B cell (primary cell): ENCODE measurements at regions not wholly inside any gene's neighbourhood (a gene's known extent, or its start where the extent isn't known, plus 50 kb on each side); places are given as distances from the start of the nearest gene placed in this dataset.

Source experiments
- ATAC-seq: fragments of 200-7000 bp; cut with Tn5 transposase; one replicate; pipeline ENCODE4 v1.10.0; 2021; ENCODE audit warnings: low read depth, mild to moderate bottlenecking, moderate number of reproducible peaks, moderate library complexity
- CTCF ChIA-PET: fragments of 350-600 bp; sonication (Branson Sonifier 250); formaldehyde crosslinking; loops from one replicate; lab custom pipeline; 2021; ENCODE audit warnings: antibody characterized with exemption, inconsistent platforms; lab: Charles Lee
- POLR2A ChIA-PET: fragments of 350-600 bp; sonication (Branson Sonifier 250); formaldehyde crosslinking; loops from one replicate; lab custom pipeline; 2021; ENCODE audit warnings: antibody characterized with exemption; lab: Charles Lee
- DNase-seq: peaks from one replicate; pipeline ENCODE4 v3.0.0; 2013
- H2AFZ ChIP-seq: 2 replicates; pipeline ENCODE4 v1.6.1; 2012; ENCODE audit warnings: mild to moderate bottlenecking, low read depth, low read length; ENCODE audit not compliant: insufficient read depth, poor library complexity, severe bottlenecking
- H3K27ac ChIP-seq, 2 donors: 1 replicate in 1 of 2; 2 replicates in 1 of 2; pipeline ENCODE4 v1.5.1; 2012 to 2013; ENCODE audit warnings: low read length in 2 of 2, mild to moderate bottlenecking in 2 of 2, moderate library complexity in 1 of 2
- H3K27me3 ChIP-seq, 4 experiments: fragments of 200-600 bp in 1 of 4; sonication (generic) in 1 of 4; replicated peaks in 1 of 4; 1 replicate in 2 of 4; 2 replicates in 2 of 4; pipeline versions ENCODE4 v1.6.1 to v1.7.0; 2013 to 2016; ENCODE audit warnings: low read length in 3 of 4, mild to moderate bottlenecking in 2 of 4, mixed read lengths in 1 of 4, moderate library complexity in 1 of 4; ENCODE audit not compliant: insufficient read depth in 4 of 4, control insufficient read depth in 3 of 4; ENCODE audit errors: control extremely low read depth in 1 of 4
- H3K36me3 ChIP-seq, 2 experiments: replicated peaks in 1 of 2; 1 replicate in 1 of 2; 2 replicates in 1 of 2; pipeline versions ENCODE4 v1.6.1 to v1.7.1; 2013; ENCODE audit warnings: low read length in 1 of 2; ENCODE audit not compliant: insufficient read depth in 2 of 2, control insufficient read depth in 1 of 2; ENCODE audit errors: control extremely low read depth in 1 of 2, extremely low read depth in 1 of 2
- H3K4me1 ChIP-seq, 2 donors: fragments of 200-600 bp in 1 of 2; sonication (generic) in 1 of 2; 1 replicate in 1 of 2; 2 replicates in 1 of 2; pipeline versions ENCODE4 v1.5.1 to v1.6.1; 2013 to 2017; ENCODE audit warnings: low read length in 2 of 2; ENCODE audit not compliant: control insufficient read depth in 2 of 2, insufficient read depth in 2 of 2
- H3K4me2 ChIP-seq: replicated peaks from 2 replicates; pipeline ENCODE3; 2012; ENCODE audit warnings: mild to moderate bottlenecking, low read depth, low read length; ENCODE audit not compliant: poor library complexity, severe bottlenecking
- H3K4me3 ChIP-seq, 5 experiments: fragments of 200-600 bp in 1 of 5; sonication (generic) in 1 of 5; 1 replicate in 3 of 5; 2 replicates in 2 of 5; pipeline versions ENCODE4 v1.5.1 to v1.7.0; 2011 to 2016; ENCODE audit warnings: low read length in 4 of 5, mild to moderate bottlenecking in 4 of 5, low read depth in 2 of 5, control low read depth in 1 of 5, moderate library complexity in 1 of 5; ENCODE audit not compliant: insufficient read depth in 1 of 5; ENCODE audit errors: control extremely low read depth in 1 of 5, extremely low read depth in 1 of 5
- H3K79me2 ChIP-seq: fragments of 200-600 bp; sonication (generic); one replicate; pipeline ENCODE4 v1.6.0; 2016; ENCODE audit warnings: low read length; ENCODE audit not compliant: control insufficient read depth, insufficient read depth
- H3K9ac ChIP-seq: fragments of 200-600 bp; sonication (generic); 2 replicates; pipeline ENCODE4 v1.6.1; 2017; ENCODE audit warnings: mild to moderate bottlenecking, low read length, moderate library complexity
- H3K9me3 ChIP-seq, 3 donors: one replicate each; pipeline versions ENCODE4 v1.6.1 to v1.7.1; 2013; ENCODE audit warnings: low read length in 2 of 3; ENCODE audit not compliant: control insufficient read depth in 2 of 3, insufficient read depth in 1 of 3; ENCODE audit errors: control extremely low read depth in 1 of 3
- H4K20me1 ChIP-seq: 2 replicates; pipeline ENCODE4 v1.6.0; 2012; ENCODE audit warnings: mild to moderate bottlenecking, low read length; ENCODE audit not compliant: insufficient read depth, control insufficient read depth, poor library complexity, severe bottlenecking
- H3K27ac Mint-ChIP-seq: one replicate; pipeline ENCODE4 v1.8.0; 2021; ENCODE audit warnings: mixed read lengths
- H3K27me3 Mint-ChIP-seq: one replicate; pipeline ENCODE4 v1.8.0; 2021; ENCODE audit warnings: mixed read lengths
- H3K4me1 Mint-ChIP-seq: one replicate; pipeline ENCODE4 v1.8.0; 2021; ENCODE audit warnings: mixed read lengths
- H3K4me3 Mint-ChIP-seq: one replicate; pipeline ENCODE4 v1.8.0; 2021; ENCODE audit warnings: mixed read lengths
- H3K9me3 Mint-ChIP-seq: one replicate; pipeline ENCODE4 v1.8.0; 2022; ENCODE audit warnings: mixed read lengths; ENCODE audit not compliant: insufficient read depth
- EZH2 ChIP-seq: IDR thresholded peaks from 2 replicates; pipeline ENCODE4 v1.6.1; 2012; ENCODE audit warnings: borderline replicate concordance, low read depth, mild to moderate bottlenecking, moderate library complexity, low read length; ENCODE audit not compliant: insufficient read depth, poor library complexity, severe bottlenecking
- WGBS: methylation state at CpG from one replicate; pipeline ENCODE4 v1.1.5; 2013; ENCODE audit warnings: missing lambda C conversion rate; ENCODE audit not compliant: insufficient coverage; 5-methylcytosine and 5-hydroxymethylcytosine counted together
- intact Hi-C: fragments of 100-400 bp; cut with micrococcal nuclease; formaldehyde crosslinking; loops from one replicate; pipeline ENCODE4 v1.10.0; 2022
- TF ChIP-seq, protein P1 (sequence below): fragments of 200-600 bp; IDR thresholded peaks from one replicate; pipeline ENCODE4 v1.8.0; 2022; ENCODE audit warnings: antibody characterized with exemption, mild to moderate bottlenecking

DNA sequence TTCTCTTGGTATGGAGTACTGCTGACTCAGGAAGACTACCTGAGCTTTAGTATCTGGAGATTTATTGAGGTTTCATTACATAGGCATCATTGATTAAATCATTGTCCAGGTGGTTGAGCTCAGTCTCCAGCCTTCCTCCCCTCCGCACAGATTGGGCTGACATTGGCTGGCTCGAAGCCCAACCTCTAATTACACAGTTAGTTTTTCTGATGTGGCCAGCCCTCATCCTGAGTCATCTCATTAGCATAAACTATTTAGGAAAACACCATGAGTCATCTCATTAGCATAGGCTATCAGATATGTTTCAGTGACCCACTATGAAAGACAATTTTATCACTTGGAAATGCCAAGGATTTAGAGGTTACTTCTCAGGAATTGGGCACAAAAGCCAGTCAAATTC is 93.9 kb upstream of the ANKRD50 start:
- H3K27me3 ChIP-seq = no peaks in the 10 kb centered on the region
- POLR2A ChIA-PET = no interaction called here
- no peak overlapping the region for H2AFZ ChIP-seq
- no peak overlapping the region for H3K4me3 ChIP-seq
- no peak overlapping the region for H3K27ac ChIP-seq
- no peaks in the 10 kb centered on the region for H3K4me1 ChIP-seq
- Mint-ChIP-seq H3K4me3 (no peak overlapping the region), H3K4me1 (no peaks in the 10 kb centered on the region), H3K9me3 (peaks cover 2% of the 10 kb centered on the region), H3K27ac (no peak overlapping the region), H3K27me3 (no peaks in the 10 kb centered on the region)
- DNase-seq (no peak), ATAC-seq (no peak)
- peaks cover 0 to 2% (median 0%) of the 10 kb centered on the region in 3 donors for H3K9me3 ChIP-seq
- TF ChIP-seq, protein P1, sequence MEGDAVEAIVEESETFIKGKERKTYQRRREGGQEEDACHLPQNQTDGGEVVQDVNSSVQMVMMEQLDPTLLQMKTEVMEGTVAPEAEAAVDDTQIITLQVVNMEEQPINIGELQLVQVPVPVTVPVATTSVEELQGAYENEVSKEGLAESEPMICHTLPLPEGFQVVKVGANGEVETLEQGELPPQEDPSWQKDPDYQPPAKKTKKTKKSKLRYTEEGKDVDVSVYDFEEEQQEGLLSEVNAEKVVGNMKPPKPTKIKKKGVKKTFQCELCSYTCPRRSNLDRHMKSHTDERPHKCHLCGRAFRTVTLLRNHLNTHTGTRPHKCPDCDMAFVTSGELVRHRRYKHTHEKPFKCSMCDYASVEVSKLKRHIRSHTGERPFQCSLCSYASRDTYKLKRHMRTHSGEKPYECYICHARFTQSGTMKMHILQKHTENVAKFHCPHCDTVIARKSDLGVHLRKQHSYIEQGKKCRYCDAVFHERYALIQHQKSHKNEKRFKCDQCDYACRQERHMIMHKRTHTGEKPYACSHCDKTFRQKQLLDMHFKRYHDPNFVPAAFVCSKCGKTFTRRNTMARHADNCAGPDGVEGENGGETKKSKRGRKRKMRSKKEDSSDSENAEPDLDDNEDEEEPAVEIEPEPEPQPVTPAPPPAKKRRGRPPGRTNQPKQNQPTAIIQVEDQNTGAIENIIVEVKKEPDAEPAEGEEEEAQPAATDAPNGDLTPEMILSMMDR = no peak
- no peak for TF ChIP-seq EZH2
- H3K4me2 ChIP-seq = no peak overlapping the region
- no peaks in the 10 kb centered on the region for H3K36me3 ChIP-seq
- intact Hi-C loops = no loop called here
- no peaks in the 10 kb centered on the region for H4K20me1 ChIP-seq
- no peak overlapping the region for H3K9ac ChIP-seq
- CTCF ChIA-PET = no interaction called here
- 90% methylated on average over 2 of the region's 2 CpGs for WGBS
- no peaks in the 10 kb centered on the region for H3K79me2 ChIP-seq

DNA sequence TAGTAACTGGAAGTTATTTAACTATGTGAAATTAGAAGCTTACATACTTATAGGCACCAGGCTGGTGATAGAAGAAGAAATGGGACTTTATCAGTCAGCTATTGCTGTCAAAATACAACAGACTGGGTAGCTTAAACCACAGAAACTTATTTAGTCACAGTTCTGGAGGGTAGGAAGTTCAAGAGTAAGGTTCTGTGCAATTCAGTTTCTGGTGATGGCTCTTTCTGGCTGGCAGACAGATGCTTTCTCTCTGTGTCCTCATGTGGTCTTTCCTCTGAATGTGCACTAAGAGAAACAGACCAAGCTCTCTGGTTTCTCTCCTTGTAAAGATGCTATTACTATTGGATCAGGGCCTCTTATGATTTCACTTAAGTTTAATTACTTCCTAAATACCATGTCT is 92.1 kb upstream of the ANKRD50 start:
- no peak overlapping the region for H3K9ac ChIP-seq
- no peaks in the 10 kb centered on the region for H3K27me3 ChIP-seq
- H2AFZ ChIP-seq = no peak overlapping the region
- H3K4me2 ChIP-seq = no peak overlapping the region
- H3K4me3 ChIP-seq = no peak overlapping the region
- POLR2A ChIA-PET = no interaction called here
- ATAC-seq (no peak), DNase-seq (no peak)
- Mint-ChIP-seq H3K27ac (no peak overlapping the region), H3K9me3 (peaks cover 2% of the 10 kb centered on the region), H3K27me3 (no peaks in the 10 kb centered on the region), H3K4me1 (no peaks in the 10 kb centered on the region), H3K4me3 (no peak overlapping the region)
- no peaks in the 10 kb centered on the region for H3K79me2 ChIP-seq
- H3K4me1 ChIP-seq = no peaks in the 10 kb centered on the region
- CTCF ChIA-PET = no interaction called here
- intact Hi-C loops = no loop called here
- no peaks in the 10 kb centered on the region for H3K36me3 ChIP-seq
- no peak for TF ChIP-seq EZH2
- TF ChIP-seq, protein P1 = no peak
- H3K9me3 ChIP-seq = peaks cover 0 to 2% (median 0%) of the 10 kb centered on the region in 3 donors
- no peaks in the 10 kb centered on the region for H4K20me1 ChIP-seq
- H3K27ac ChIP-seq = no peak overlapping the region
